Kidney capillary endothelial cell (primary cell): ENCODE measurements at regions not wholly inside any gene's neighbourhood (a gene's known extent, or its start where the extent isn't known, plus 50 kb on each side); places are given as distances from the start of the nearest gene placed in this dataset.
A peak's percentile ranks its signal among the peaks of the same experiment; 100 is the strongest.

Source experiments
- DNase-seq: peaks from one replicate; pipeline ENCODE4 v3.0.0-alpha.2; 2018; ENCODE audit warnings: low spot score

GRCh38 chr5:53416144-53416738 lies 64.2 kb upstream of the FST start:
- DNase-seq: no peak

- DNase-seq: no peak
Observed at GRCh38 chr5:53418409-53418808, 62.0 kb upstream of the FST start.

- peak; percentile 82 for DNase-seq
Observed at GRCh38 chr5:53418826-53419658, 61.4 kb upstream of the FST start.

- no peak for DNase-seq
Observed at GRCh38 chr5:53422539-53422938, 57.9 kb upstream of the FST start.

- DNase-seq: no peak
Observed at GRCh38 chr5:53423724-53424123, 56.7 kb upstream of the FST start.

GRCh38 chr5:53424686-53425615 lies 55.5 kb upstream of the FST start:
- DNase-seq: no peak

GRCh38 chr5:53425687-53426511 lies 54.5 kb upstream of the FST start:
- no peak for DNase-seq

GRCh38 chr5:53426512-53426830 lies 54.0 kb upstream of the FST start:
- DNase-seq: no peak

GRCh38 chr5:53426878-53427277 lies 53.6 kb upstream of the FST start:
- no peak for DNase-seq

- no peak for DNase-seq
Observed at GRCh38 chr5:53427965-53428364, 52.5 kb upstream of the FST start.

- no peak for DNase-seq
Observed at GRCh38 chr5:53429706-53430105, 50.7 kb upstream of the FST start.

GRCh38 chr5:53430618-53431252 lies 49.7 kb upstream of the FST start:
- no peak for DNase-seq
